Activated CD8-positive, alpha-beta T cell treated with anti-CD3 and anti-CD28 coated beads for 36 hours (primary cell): ENCODE measurements at regions not wholly inside any gene's neighbourhood (a gene's known extent, or its start where the extent isn't known, plus 50 kb on each side); places are given as distances from the start of the nearest gene placed in this dataset.

Experiments
- ATAC-seq: fragments of 200-7000 bp; cut with Tn5 transposase; one replicate; pipeline ENCODE4 v1.10.0; 2021; ENCODE audit warnings: mild to moderate bottlenecking, moderate library complexity
- CTCF ChIA-PET: fragments of 350-600 bp; sonication (Branson Sonifier 250); formaldehyde crosslinking; loops from one replicate; lab custom pipeline; 2021; ENCODE audit warnings: antibody characterized with exemption; lab: Charles Lee
- POLR2A ChIA-PET: fragments of 350-600 bp; sonication (Branson Sonifier 250); formaldehyde crosslinking; loops from one replicate; lab custom pipeline; 2021; ENCODE audit warnings: antibody characterized with exemption; lab: Charles Lee
- DNase-seq: peaks from one replicate; pipeline ENCODE4 v3.0.0-alpha.2; 2020
- H3K27ac Mint-ChIP-seq: one replicate; pipeline ENCODE4 v1.8.0; 2021; ENCODE audit warnings: mild to moderate bottlenecking, mixed read lengths
- H3K27me3 Mint-ChIP-seq: one replicate; pipeline ENCODE4 v1.8.0; 2021; ENCODE audit warnings: mixed read lengths
- H3K36me3 Mint-ChIP-seq: one replicate; pipeline ENCODE4 v1.8.0; 2021; ENCODE audit warnings: low read depth, mixed read lengths
- H3K4me1 Mint-ChIP-seq: one replicate; pipeline ENCODE4 v1.8.0; 2021; ENCODE audit warnings: low read depth, mixed read lengths
- H3K4me3 Mint-ChIP-seq: one replicate; pipeline ENCODE4 v1.8.0; 2021; ENCODE audit warnings: mild to moderate bottlenecking, moderate library complexity, mixed read lengths
- H3K9me3 Mint-ChIP-seq: one replicate; pipeline ENCODE4 v1.8.0; 2021; ENCODE audit warnings: mixed read lengths
- intact Hi-C: fragments of 100-400 bp; cut with micrococcal nuclease; formaldehyde crosslinking; loops from one replicate; pipeline ENCODE4 v1.10.0; 2022
- TF ChIP-seq, protein P1 (sequence below): fragments of 200-600 bp; IDR thresholded peaks from one replicate; pipeline ENCODE4 v1.8.0; 2022; ENCODE audit warnings: antibody characterized with exemption, mild to moderate bottlenecking

GRCh38 chr7:21086688-21087087 is 300.0 kb upstream of the SP8 start:
- ChIA-PET POLR2A (no interaction called here), CTCF (no interaction called here)
- no peaks in the 10 kb centered on the region for H3K4me1 Mint-ChIP-seq

GRCh38 chr7:21089653-21090052 is 303.0 kb upstream of the SP8 start:
- Mint-ChIP-seq H3K27me3 (no peaks in the 10 kb centered on the region), H3K9me3 (no peaks in the 10 kb centered on the region), H3K27ac (no peak overlapping the region), H3K36me3 (no peaks in the 10 kb centered on the region), H3K4me3 (no peak overlapping the region), H3K4me1 (no peaks in the 10 kb centered on the region)
- POLR2A ChIA-PET: no interaction called here
- TF ChIP-seq, protein P1, sequence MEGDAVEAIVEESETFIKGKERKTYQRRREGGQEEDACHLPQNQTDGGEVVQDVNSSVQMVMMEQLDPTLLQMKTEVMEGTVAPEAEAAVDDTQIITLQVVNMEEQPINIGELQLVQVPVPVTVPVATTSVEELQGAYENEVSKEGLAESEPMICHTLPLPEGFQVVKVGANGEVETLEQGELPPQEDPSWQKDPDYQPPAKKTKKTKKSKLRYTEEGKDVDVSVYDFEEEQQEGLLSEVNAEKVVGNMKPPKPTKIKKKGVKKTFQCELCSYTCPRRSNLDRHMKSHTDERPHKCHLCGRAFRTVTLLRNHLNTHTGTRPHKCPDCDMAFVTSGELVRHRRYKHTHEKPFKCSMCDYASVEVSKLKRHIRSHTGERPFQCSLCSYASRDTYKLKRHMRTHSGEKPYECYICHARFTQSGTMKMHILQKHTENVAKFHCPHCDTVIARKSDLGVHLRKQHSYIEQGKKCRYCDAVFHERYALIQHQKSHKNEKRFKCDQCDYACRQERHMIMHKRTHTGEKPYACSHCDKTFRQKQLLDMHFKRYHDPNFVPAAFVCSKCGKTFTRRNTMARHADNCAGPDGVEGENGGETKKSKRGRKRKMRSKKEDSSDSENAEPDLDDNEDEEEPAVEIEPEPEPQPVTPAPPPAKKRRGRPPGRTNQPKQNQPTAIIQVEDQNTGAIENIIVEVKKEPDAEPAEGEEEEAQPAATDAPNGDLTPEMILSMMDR: no peak
- CTCF ChIA-PET: no interaction called here
- no peak for DNase-seq
- no peak for ATAC-seq
- intact Hi-C loops: no loop called here

More at GRCh38 chr7:21086688-21087087, 300.0 kb upstream of the SP8 start:
- ATAC-seq (no peak), DNase-seq (no peak)
- H3K4me3 Mint-ChIP-seq: no peak overlapping the region
- H3K36me3 Mint-ChIP-seq: no peaks in the 10 kb centered on the region
- H3K27me3 Mint-ChIP-seq: peaks cover 1% of the 10 kb centered on the region
- H3K27ac Mint-ChIP-seq: no peak overlapping the region
- intact Hi-C loops: no loop called here
- no peaks in the 10 kb centered on the region for H3K9me3 Mint-ChIP-seq
- TF ChIP-seq, protein P1: no peak

GRCh38 chr7:21092766-21093702 is 306.3 kb upstream of the SP8 start:
- POLR2A ChIA-PET: no interaction called here
- TF ChIP-seq, protein P1: no peak

DNA sequence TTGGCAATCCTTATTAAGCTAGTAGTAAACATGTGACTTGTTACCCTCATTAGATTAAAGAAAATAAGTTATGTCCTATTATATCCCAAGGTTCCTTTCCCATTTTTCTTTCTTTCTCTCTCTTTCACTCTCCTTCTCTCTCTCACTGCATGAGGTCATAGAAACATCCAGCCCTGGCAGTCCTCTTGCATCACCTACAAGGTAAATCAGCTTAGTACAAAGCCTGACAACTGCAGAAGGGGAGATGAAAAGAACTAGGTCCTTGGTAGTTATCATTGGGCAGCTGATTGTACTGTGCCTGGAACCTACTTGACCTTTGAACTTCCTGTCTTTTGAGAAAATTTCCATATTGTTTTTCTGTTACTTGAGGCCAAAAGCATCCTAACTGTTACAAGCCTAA is 307.9 kb upstream of the SP8 start:
- TF ChIP-seq, protein P1: no peak
- Mint-ChIP-seq H3K9me3 (no peaks in the 10 kb centered on the region), H3K4me3 (no peak overlapping the region), H3K36me3 (no peaks in the 10 kb centered on the region), H3K4me1 (no peaks in the 10 kb centered on the region), H3K27ac (no peak overlapping the region), H3K27me3 (peaks cover 3% of the 10 kb centered on the region)
- POLR2A ChIA-PET: no interaction called here
- CTCF ChIA-PET: interaction anchor here (1.6 kb wide), 1 partner anchor 10 kb away, joined by 3 read pairs; no protein-coding TSS in a partner anchor
- no peak for ATAC-seq
- no peak for DNase-seq
- intact Hi-C loops: no loop called here

More at GRCh38 chr7:21092766-21093702, 306.3 kb upstream of the SP8 start:
- Mint-ChIP-seq H3K4me3 (no peak overlapping the region), H3K4me1 (no peaks in the 10 kb centered on the region), H3K36me3 (no peaks in the 10 kb centered on the region), H3K27ac (no peak overlapping the region), H3K9me3 (no peaks in the 10 kb centered on the region), H3K27me3 (peaks cover 3% of the 10 kb centered on the region)
- no peak for DNase-seq
- intact Hi-C loops: no loop called here
- CTCF ChIA-PET: interaction anchor here (1.6 kb wide), 1 partner anchor 12 kb away, joined by 3 read pairs; no protein-coding TSS in a partner anchor
- ATAC-seq: no peak

DNA sequence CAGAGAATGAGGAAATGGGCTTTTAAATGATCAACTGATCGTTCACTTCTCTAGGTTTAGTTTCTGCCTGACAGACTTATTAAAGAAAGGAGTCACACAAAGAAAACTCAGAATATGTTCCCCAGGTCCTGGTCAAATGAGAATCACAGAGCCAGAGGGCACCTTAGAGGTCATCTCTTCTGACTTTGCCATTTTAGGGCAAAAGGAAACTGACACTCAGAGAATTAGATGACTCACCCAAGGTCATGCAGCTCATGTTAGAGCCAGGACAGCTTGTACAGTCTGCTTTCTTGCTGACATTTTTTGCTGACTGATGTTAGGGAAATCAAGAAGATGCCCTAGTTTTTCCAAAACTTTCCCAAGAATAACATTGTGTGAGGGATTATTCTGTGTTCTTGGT is 312.7 kb upstream of the SP8 start:
- Mint-ChIP-seq H3K27me3 (peaks cover 4% of the 10 kb centered on the region), H3K36me3 (no peaks in the 10 kb centered on the region), H3K9me3 (no peaks in the 10 kb centered on the region), H3K4me1 (no peaks in the 10 kb centered on the region), H3K27ac (no peak overlapping the region), H3K4me3 (no peak overlapping the region)
- ATAC-seq (no peak), DNase-seq (no peak)
- ChIA-PET POLR2A (no interaction called here), CTCF (no interaction called here)
- intact Hi-C loops: no loop called here
- TF ChIP-seq, protein P1: no peak
